Gastroesophageal sphincter (tissue), 3 donors: ENCODE measurements at regions not wholly inside any gene's neighbourhood (a gene's known extent, or its start where the extent isn't known, plus 50 kb on each side); places are given as distances from the start of the nearest gene placed in this dataset.

ENCODE experiments used
- POLR2AphosphoS5 ChIP-seq: sonication (generic); formaldehyde crosslinking; IDR thresholded peaks from one replicate; pipeline ENCODE4 v1.6.1; 2017; ENCODE audit warnings: antibody characterized with exemption
- TF ChIP-seq, protein P1 (sequence below), 4 experiments: fragments of 200-600 bp in 2 of 4; fragments of 450-650 bp in 2 of 4; sonication (generic) in 1 of 4; IDR thresholded peaks; one replicate each; pipeline ENCODE4 v1.5.1; 2017 to 2019; ENCODE audit warnings: antibody characterized with exemption in 4 of 4, mild to moderate bottlenecking in 2 of 4, moderate library complexity in 2 of 4

- no peak for TF ChIP-seq POLR2AphosphoS5
- TF ChIP-seq, protein P1, sequence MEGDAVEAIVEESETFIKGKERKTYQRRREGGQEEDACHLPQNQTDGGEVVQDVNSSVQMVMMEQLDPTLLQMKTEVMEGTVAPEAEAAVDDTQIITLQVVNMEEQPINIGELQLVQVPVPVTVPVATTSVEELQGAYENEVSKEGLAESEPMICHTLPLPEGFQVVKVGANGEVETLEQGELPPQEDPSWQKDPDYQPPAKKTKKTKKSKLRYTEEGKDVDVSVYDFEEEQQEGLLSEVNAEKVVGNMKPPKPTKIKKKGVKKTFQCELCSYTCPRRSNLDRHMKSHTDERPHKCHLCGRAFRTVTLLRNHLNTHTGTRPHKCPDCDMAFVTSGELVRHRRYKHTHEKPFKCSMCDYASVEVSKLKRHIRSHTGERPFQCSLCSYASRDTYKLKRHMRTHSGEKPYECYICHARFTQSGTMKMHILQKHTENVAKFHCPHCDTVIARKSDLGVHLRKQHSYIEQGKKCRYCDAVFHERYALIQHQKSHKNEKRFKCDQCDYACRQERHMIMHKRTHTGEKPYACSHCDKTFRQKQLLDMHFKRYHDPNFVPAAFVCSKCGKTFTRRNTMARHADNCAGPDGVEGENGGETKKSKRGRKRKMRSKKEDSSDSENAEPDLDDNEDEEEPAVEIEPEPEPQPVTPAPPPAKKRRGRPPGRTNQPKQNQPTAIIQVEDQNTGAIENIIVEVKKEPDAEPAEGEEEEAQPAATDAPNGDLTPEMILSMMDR (IDR thresholded peaks at IDR 0.05): no peak
These were observed 320.8 kb upstream of the DUSP10 start for GRCh38 chr1:222062640-222063039.
